HG03520 (cell line): ENCODE measurements at regions not wholly inside any gene's neighbourhood (a gene's known extent, or its start where the extent isn't known, plus 50 kb on each side); places are given as distances from the start of the nearest gene placed in this dataset.

Source experiments
- ATAC-seq: cut with Tn5 transposase; IDR thresholded peaks from one replicate; pipeline ENCODE4 v1.9.1; 2021; ENCODE audit warnings: mild to moderate bottlenecking, moderate library complexity; ENCODE audit not compliant: unreplicated experiment

GRCh38 chr11:115765803-115766239, 261.6 kb upstream of the CADM1 start:
- no peak for ATAC-seq

- ATAC-seq, result no peak
These were observed 260.0 kb upstream of the CADM1 start for GRCh38 chr11:115764176-115764575.

- no peak for ATAC-seq
These were observed 257.6 kb upstream of the CADM1 start for GRCh38 chr11:115761817-115762216.

GRCh38 chr11:115761348-115761747, 257.1 kb upstream of the CADM1 start:
- ATAC-seq, result no peak

- ATAC-seq, result no peak
These were observed 256.5 kb upstream of the CADM1 start for GRCh38 chr11:115760461-115761320.

- no peak for ATAC-seq
These were observed 255.6 kb upstream of the CADM1 start for GRCh38 chr11:115759622-115760460.

GRCh38 chr11:115758011-115758410, 253.8 kb upstream of the CADM1 start:
- no peak for ATAC-seq

- no peak for ATAC-seq
These were observed 247.2 kb upstream of the CADM1 start for GRCh38 chr11:115751243-115752015.

GRCh38 chr11:115745610-115746512, 241.6 kb upstream of the CADM1 start:
- no peak for ATAC-seq

GRCh38 chr11:115745066-115745465, 240.9 kb upstream of the CADM1 start:
- no peak for ATAC-seq

GRCh38 chr11:115743719-115744118, 239.5 kb upstream of the CADM1 start:
- ATAC-seq, result no peak

- ATAC-seq, result no peak
These were observed 237.3 kb upstream of the CADM1 start for GRCh38 chr11:115741376-115742107.

GRCh38 chr11:115740324-115740723, 236.1 kb upstream of the CADM1 start:
- ATAC-seq, result no peak

- no peak for ATAC-seq
These were observed 235.7 kb upstream of the CADM1 start for GRCh38 chr11:115739878-115740277.

GRCh38 chr11:115739146-115739545, 234.9 kb upstream of the CADM1 start:
- ATAC-seq, result no peak

GRCh38 chr11:115737875-115738274, 233.7 kb upstream of the CADM1 start:
- ATAC-seq, result no peak

- no peak for ATAC-seq
These were observed 231.9 kb upstream of the CADM1 start for GRCh38 chr11:115736146-115736545.

GRCh38 chr11:115724666-115725065, 220.5 kb upstream of the CADM1 start:
- ATAC-seq, result no peak

GRCh38 chr11:115722711-115723110, 218.5 kb upstream of the CADM1 start:
- ATAC-seq, result no peak
